ENCODE measurements at regions not wholly inside any gene's neighbourhood (a gene's known extent, or its start where the extent isn't known, plus 50 kb on each side); places are given as distances from the start of the nearest gene placed in this dataset.

DNA sequence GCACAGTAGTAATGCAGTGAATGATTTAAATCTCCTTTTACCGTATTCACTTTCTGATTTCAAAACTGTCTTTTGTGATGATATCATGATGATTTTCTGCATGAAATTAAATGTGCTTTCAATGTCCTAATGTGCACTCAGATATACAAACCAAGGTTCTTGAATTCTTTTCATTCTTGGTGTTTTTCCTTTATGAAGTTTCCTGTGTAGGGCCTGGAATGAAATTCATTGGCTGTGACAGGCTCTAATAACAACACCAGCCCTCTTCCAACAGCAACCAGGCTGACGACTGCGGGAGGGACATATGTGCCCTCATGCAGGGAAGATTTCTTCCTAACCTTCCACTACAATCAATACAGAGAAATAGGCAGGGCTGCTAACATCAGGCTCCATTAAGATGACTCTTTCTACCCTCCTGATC lies 1052.0 kb downstream of the DIAPH3 start:
- DNase-seq (ENCODE audit: insufficient read length) (no peak), FAIRE-seq (no peak)
- TF ChIP-seq POLR2A (IDR thresholded peaks at IDR 0.05; ENCODE audit: low read depth, low read length) = no peak
- TF ChIP-seq POLR2AphosphoS5 (IDR thresholded peaks at IDR 0.05; ENCODE audit: low read depth, low read length) = no peak
- no peak for TF ChIP-seq TAF1 (IDR thresholded peaks at IDR 0.05; ENCODE audit: borderline replicate concordance, low read depth, low read length)

DNA sequence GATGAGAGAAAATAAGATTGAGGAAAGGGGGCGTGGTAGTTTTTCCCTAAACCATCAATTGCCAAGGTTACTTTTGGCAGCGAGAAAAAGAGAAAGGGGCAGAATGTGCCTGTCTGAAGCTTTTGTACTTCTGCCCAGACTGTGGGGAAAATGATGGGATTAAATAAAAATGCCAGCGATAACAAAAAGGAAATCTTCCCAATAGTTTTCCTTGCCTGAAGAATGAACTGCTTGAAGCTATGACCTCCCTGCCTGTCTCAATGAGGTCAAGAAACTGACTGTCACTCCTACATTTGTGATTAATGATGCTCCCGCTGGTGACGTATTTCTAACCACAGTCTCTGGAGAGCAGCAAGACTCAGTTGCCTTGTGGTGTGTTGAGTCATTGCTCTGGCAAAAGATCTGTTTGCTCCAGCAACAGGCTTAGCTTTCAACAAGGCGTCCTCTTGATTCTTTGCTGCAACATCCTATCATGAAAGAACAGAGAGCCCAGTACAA lies 1051.5 kb downstream of the DIAPH3 start:
- FAIRE-seq (no peak), DNase-seq (ENCODE audit: insufficient read length) (no peak)
- TF ChIP-seq POLR2A (IDR thresholded peaks at IDR 0.05; ENCODE audit: low read depth, low read length) = no peak
- no peak for TF ChIP-seq POLR2AphosphoS5 (IDR thresholded peaks at IDR 0.05; ENCODE audit: low read depth, low read length)
- no peak for TF ChIP-seq TAF1 (IDR thresholded peaks at IDR 0.05; ENCODE audit: borderline replicate concordance, low read depth, low read length)

DNA sequence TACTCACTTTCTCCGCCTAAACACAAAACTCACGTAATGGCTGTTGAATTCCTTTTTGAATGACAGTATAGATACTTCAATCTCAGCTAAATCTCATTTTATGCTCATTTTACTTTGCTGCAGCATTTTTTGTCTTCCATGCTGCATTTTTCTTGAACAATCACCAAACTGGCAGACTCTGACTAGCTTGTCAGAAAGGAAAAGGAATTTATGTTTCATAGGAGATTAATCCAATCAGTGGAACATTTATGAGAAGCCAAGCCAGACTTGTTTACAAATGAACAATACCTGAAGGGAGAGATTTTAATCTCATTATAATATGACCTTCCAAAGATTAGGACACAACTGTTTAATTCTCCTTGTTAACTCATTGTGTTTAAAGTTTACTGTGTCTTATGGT lies 1044.3 kb downstream of the DIAPH3 start:
- FAIRE-seq = no peak
- no peak for TF ChIP-seq POLR2A (IDR thresholded peaks at IDR 0.05; ENCODE audit: low read depth, low read length)
- TF ChIP-seq POLR2AphosphoS5 (IDR thresholded peaks at IDR 0.05; ENCODE audit: low read depth, low read length) = no peak
- no peak for TF ChIP-seq TAF1 (IDR thresholded peaks at IDR 0.05; ENCODE audit: borderline replicate concordance, low read depth, low read length)
- no peak for DNase-seq (ENCODE audit: insufficient read length)

DNA sequence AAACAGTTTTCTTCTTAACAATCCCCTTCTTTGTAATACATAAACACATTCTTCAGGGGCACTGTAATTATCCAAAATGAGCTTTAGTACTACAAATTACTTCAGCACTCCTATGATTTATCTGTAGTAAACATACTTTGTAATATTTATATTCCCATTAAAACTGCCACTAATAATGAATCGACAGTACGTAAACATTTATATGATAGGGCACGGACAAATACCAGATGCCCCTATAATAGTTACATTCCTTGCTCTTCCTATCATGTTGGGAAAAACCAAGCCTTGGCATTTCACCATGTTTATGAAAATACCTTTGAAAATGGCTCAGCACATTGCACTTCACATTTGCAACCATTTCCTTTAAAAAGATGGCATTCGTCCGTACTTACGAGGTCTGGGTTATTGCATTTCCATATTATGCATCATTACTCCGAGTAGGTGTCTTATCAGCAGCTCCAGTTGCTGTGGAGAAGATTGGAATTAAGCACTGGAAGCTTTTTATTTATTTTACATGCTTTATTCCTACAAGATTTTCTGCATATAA lies 1043.4 kb downstream of the DIAPH3 start:
- FAIRE-seq (no peak), DNase-seq (ENCODE audit: insufficient read length) (no peak)
- no peak for TF ChIP-seq POLR2A (IDR thresholded peaks at IDR 0.05; ENCODE audit: low read depth, low read length)
- no peak for TF ChIP-seq TAF1 (IDR thresholded peaks at IDR 0.05; ENCODE audit: borderline replicate concordance, low read depth, low read length)
- TF ChIP-seq POLR2AphosphoS5 (IDR thresholded peaks at IDR 0.05; ENCODE audit: low read depth, low read length) = no peak

DNA sequence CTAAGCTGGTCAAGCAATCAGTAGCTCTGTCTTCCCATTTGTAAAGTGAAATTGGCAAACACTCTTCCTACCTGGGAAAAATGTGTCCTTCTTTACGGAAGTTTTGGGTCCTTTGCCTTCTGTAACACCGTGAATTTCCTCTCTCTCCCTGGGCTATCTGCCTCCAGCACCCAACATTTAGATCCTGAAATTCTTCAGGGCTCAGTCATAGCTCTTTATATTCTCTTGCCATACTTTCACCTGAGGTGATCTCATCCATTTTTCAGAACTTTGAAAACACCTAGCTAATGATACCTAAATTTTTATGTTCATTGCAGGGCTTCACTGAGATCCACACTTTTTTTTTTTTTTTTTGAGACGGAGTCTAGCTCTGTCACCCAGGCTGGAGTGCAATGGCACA lies 1042.2 kb downstream of the DIAPH3 start:
- TF ChIP-seq TAF1 (IDR thresholded peaks at IDR 0.05; ENCODE audit: borderline replicate concordance, low read depth, low read length) (no peak), POLR2AphosphoS5 (IDR thresholded peaks at IDR 0.05; ENCODE audit: low read depth, low read length) (no peak), POLR2A (IDR thresholded peaks at IDR 0.05; ENCODE audit: low read depth, low read length) (no peak)
- FAIRE-seq = no peak
- no peak for DNase-seq (ENCODE audit: insufficient read length)

DNA sequence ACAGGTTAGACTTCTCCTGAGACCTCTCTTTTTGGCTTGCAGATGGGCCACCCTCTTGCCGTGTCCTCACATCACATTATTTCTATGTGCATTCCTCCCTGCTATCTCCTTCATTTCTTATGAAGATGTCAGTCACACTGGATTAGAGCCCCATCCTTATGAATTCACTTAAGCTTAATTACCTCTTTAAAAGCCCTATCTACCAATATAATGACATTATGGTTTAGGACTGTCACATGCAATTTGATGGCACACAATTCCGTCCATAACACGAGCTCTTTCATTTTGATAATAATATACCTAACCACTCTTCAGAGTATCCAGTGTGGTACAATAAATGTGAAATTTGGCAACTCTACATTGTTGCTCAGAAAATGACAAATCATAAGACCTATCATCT lies 1037.3 kb downstream of the DIAPH3 start:
- DNase-seq (ENCODE audit: insufficient read length) = no peak
- TF ChIP-seq POLR2AphosphoS5 (IDR thresholded peaks at IDR 0.05; ENCODE audit: low read depth, low read length) (no peak), TAF1 (IDR thresholded peaks at IDR 0.05; ENCODE audit: borderline replicate concordance, low read depth, low read length) (no peak), POLR2A (IDR thresholded peaks at IDR 0.05; ENCODE audit: low read depth, low read length) (no peak)
- FAIRE-seq = no peak

DNA sequence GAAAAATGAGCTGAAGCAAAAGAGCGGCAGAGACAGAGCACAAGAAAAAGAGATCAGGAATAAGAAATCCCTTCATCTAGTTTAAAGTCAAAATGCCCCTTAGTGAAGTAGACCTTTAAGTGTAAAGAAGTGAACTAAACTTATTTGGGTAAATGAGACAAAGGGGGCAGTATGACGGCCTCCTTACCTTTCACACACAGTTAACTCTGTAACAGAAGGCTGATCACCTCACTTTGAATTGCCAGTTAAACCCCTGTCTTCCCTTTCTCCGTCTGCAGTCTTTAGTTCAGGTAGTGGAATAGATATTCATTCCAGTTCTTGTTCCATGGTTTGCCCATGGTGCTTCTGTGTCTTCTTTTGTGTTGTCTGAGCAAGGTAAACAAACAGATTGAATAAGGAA lies 1029.8 kb downstream of the DIAPH3 start:
- DNase-seq (ENCODE audit: insufficient read length) = no peak
- TF ChIP-seq TAF1 (IDR thresholded peaks at IDR 0.05; ENCODE audit: borderline replicate concordance, low read depth, low read length) (no peak), POLR2AphosphoS5 (IDR thresholded peaks at IDR 0.05; ENCODE audit: low read depth, low read length) (no peak), POLR2A (IDR thresholded peaks at IDR 0.05; ENCODE audit: low read depth, low read length) (no peak)
- FAIRE-seq = no peak

DNA sequence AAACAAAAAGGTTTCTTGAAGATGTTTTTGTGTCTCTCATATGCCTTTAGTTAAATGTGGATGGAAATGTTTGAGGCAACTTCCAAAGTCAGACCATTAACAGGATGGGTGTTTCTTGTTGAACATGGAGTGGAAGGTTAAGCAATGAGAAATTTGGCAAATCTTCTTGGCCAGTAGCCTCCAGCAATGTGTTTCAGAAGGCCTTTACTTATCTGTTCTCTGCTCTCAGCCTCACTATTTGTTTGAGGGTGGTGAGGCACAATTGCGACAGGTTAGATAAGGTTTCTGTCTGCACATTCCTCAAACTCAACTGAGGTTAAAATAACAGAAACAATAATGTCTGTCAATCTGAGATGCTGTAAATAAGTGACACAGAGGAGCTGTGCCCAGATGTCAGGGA lies 1019.0 kb downstream of the DIAPH3 start:
- no peak for TF ChIP-seq POLR2A (IDR thresholded peaks at IDR 0.05; ENCODE audit: low read depth, low read length)
- TF ChIP-seq POLR2AphosphoS5 (IDR thresholded peaks at IDR 0.05; ENCODE audit: low read depth, low read length) = no peak
- no peak for TF ChIP-seq TAF1 (IDR thresholded peaks at IDR 0.05; ENCODE audit: borderline replicate concordance, low read depth, low read length)
- DNase-seq (ENCODE audit: insufficient read length) (no peak), FAIRE-seq (no peak)

DNA sequence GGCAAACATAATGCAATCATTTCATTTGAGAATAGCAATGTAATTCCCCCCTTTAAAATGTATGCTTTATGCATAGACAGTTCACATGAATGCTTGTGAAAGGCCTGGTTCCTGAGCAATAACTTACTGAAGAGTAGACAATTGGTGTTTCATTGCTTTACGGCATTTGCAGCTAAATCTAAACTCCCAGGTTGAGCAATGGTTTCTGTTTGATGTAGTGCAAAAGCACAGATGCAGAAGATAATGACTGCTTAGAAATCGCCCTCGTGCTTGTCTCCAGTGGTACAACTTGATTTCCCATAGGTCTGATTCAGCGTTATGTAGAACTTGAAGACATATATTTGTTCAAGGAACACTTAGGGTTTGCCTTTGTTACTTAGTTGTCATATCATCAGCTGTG lies 1018.3 kb downstream of the DIAPH3 start:
- DNase-seq (ENCODE audit: insufficient read length) (no peak), FAIRE-seq (no peak)
- TF ChIP-seq TAF1 (IDR thresholded peaks at IDR 0.05; ENCODE audit: borderline replicate concordance, low read depth, low read length) = no peak
- no peak for TF ChIP-seq POLR2AphosphoS5 (IDR thresholded peaks at IDR 0.05; ENCODE audit: low read depth, low read length)
- TF ChIP-seq POLR2A (IDR thresholded peaks at IDR 0.05; ENCODE audit: low read depth, low read length) = no peak

DNA sequence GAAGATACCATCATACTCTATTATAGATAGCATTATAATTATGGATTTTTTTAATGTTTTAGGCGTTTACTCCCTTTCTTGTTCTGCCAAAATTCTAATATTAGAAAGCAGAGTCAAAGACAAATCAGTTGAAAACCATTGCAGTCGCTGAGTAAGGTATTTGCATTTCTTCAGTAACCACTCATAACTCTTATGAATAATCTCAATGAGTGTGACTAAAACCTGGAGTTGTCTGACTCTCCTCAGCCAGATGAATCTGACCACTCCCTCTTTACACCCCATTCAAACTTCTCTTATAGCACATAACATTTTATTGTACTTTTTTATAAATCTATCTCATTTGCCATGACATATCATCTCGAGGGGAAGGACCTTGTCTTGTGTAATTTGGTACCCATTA lies 1006.5 kb downstream of the DIAPH3 start:
- TF ChIP-seq POLR2AphosphoS5 (IDR thresholded peaks at IDR 0.05; ENCODE audit: low read depth, low read length) (no peak), TAF1 (IDR thresholded peaks at IDR 0.05; ENCODE audit: borderline replicate concordance, low read depth, low read length) (no peak), POLR2A (IDR thresholded peaks at IDR 0.05; ENCODE audit: low read depth, low read length) (no peak)
- no peak for FAIRE-seq
- no peak for DNase-seq (ENCODE audit: insufficient read length)

DNA sequence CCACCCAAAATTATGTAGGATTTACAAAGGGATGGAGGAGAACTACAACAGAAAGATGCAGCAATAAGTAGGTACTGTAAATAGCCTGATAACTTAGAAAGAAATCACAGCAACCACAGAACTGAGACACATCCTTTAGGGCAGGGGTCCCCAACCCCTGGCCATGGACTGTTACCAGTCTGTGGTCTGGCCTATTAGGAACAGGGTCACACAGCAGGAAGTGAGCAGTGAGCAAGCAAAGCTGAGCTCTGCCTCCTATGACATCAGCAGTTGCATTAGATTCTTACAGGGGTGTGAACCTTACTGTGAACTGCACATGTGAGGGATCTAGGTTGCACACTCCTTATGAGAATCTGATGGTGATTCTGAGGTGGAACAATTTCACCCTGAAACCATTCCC lies 997.6 kb downstream of the DIAPH3 start:
- DNase-seq (ENCODE audit: insufficient read length) (no peak), FAIRE-seq (no peak)
- no peak for TF ChIP-seq POLR2A (IDR thresholded peaks at IDR 0.05; ENCODE audit: low read depth, low read length)
- no peak for TF ChIP-seq TAF1 (IDR thresholded peaks at IDR 0.05; ENCODE audit: borderline replicate concordance, low read depth, low read length)

DNA sequence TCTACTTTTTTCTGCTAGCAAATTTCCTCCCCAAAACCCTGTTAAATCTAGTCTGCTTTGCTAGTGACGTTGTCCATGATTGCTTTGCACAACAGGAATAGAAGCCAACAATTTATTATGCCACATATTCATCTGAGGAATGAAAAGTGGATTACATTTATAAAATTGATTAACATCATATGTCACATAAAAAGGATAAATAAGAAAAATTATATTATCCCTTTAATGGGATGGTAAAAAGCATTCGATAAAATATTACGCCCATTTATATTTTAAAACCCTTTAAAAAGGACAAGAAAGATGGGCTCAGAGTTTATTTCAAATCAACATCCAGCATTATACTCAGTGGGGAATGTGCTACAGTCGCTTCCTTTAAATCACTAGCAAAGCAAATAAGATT lies 991.7 kb downstream of the DIAPH3 start:
- FAIRE-seq = no peak
- no peak for TF ChIP-seq POLR2AphosphoS5 (IDR thresholded peaks at IDR 0.05; ENCODE audit: low read depth, low read length)
- no peak for TF ChIP-seq TAF1 (IDR thresholded peaks at IDR 0.05; ENCODE audit: borderline replicate concordance, low read depth, low read length)
- TF ChIP-seq POLR2A (IDR thresholded peaks at IDR 0.05; ENCODE audit: low read depth, low read length) = no peak
- no peak for DNase-seq (ENCODE audit: insufficient read length)

Measured in GM12892 (cell line).